ENCODE measurements at regions not wholly inside any gene's neighbourhood (a gene's known extent, or its start where the extent isn't known, plus 50 kb on each side); places are given as distances from the start of the nearest gene placed in this dataset.

DNA sequence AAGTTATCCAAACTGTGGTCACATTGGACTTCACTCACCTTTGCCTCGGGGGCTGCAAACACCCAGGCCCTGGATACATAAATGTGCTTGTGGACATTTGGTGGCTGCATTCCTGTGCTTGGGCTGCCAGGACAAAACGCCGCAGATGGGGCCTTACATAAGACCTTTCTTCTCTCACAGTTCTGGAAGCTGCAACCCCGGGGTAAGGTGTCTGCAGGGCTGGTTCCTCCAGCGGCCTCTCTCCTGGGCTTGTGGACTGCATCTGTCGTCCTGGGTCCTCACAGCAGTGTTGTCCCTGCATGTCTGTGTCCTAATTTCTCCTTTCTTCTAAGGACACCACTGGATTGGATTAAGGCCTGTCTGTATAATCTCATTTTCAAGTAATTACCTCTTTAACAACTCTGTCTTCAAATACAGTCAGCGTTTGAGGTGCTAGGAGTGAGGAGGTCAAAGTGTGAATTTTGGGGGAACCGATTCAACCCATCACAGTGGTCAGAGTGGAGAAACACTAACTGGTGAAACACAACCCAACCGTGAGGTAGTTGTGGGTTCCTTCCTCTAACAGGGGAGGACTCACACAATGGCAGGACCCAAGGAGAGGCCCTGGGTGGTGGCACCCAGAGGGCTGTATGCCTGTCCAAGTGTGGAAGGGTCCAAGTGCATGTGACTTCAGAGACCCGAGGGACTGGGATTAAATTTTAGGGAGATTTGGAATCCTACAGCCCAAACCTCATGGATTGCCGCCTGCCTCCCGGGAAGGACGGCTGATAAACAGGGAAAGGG is 415.6 kb downstream of the IRX2 start:
- DNase-seq (ENCODE audit: low read depth, low spot score) (no peak), FAIRE-seq (no peak)
- POLR2A ChIA-PET, result no interaction called here
- Histone ChIP-seq H3K36me3 (ENCODE audit: control insufficient read depth in 2 of 2, extremely low read depth in 1 of 2, insufficient read depth in 2 of 2, low read length in 2 of 2) (no peaks in the 10 kb centered on the region), H3K4me1 (ENCODE audit: control insufficient read depth, extremely low read depth, insufficient read depth, low read length) (no peaks in the 10 kb centered on the region), H3K79me2 (ENCODE audit: control insufficient read depth, insufficient read depth, low read length) (no peaks in the 10 kb centered on the region), H3K4me3 (replicated peaks in 1 of 3; ENCODE audit: insufficient read depth in 1 of 3, low read depth in 1 of 3, low read length in 3 of 3) (no peak overlapping the region), H4K20me1 (replicated peaks; ENCODE audit: control insufficient read depth, extremely low read depth, insufficient read depth, low read length) (no peaks in the 10 kb centered on the region), H3K4me2 (ENCODE audit: insufficient read depth, low read length) (no peak overlapping the region), H2AFZ (ENCODE audit: low read depth, low read length) (no peak overlapping the region), H3K9me3 (replicated peaks; ENCODE audit: control insufficient read depth, insufficient read depth, low read length) (peaks cover 14% of the 10 kb centered on the region), H3K27ac (ENCODE audit: insufficient read depth, low read depth, low read length) (no peak overlapping the region), H3K9me1 (replicated peaks; ENCODE audit: control insufficient read depth, extremely low read depth, insufficient read depth, low read length) (no peaks in the 10 kb centered on the region), H3K9ac (replicated peaks; ENCODE audit: extremely low read depth, insufficient read depth, low read length) (no peak overlapping the region), H3K27me3 (ENCODE audit: control insufficient read depth in 2 of 2, insufficient read depth in 2 of 2, low read length in 2 of 2) (no peaks in the 10 kb centered on the region)
- intact Hi-C loops (cut with micrococcal nuclease) (no loop called here), dilution Hi-C loops (cut with MboI; ENCODE audit: extremely low pct_ligation_motif_present, low sequenced_read_pairs) (no loop called here)
- BruUV-seq (replicated peaks), result no TSS peak
- no peak for TF ChIP-seq MYC (IDR thresholded peaks at IDR 0.05; ENCODE audit: low read depth, low read length)
- TF ChIP-seq, protein P1, sequence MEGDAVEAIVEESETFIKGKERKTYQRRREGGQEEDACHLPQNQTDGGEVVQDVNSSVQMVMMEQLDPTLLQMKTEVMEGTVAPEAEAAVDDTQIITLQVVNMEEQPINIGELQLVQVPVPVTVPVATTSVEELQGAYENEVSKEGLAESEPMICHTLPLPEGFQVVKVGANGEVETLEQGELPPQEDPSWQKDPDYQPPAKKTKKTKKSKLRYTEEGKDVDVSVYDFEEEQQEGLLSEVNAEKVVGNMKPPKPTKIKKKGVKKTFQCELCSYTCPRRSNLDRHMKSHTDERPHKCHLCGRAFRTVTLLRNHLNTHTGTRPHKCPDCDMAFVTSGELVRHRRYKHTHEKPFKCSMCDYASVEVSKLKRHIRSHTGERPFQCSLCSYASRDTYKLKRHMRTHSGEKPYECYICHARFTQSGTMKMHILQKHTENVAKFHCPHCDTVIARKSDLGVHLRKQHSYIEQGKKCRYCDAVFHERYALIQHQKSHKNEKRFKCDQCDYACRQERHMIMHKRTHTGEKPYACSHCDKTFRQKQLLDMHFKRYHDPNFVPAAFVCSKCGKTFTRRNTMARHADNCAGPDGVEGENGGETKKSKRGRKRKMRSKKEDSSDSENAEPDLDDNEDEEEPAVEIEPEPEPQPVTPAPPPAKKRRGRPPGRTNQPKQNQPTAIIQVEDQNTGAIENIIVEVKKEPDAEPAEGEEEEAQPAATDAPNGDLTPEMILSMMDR (IDR thresholded peaks at IDR 0.05; ENCODE audit: extremely low read depth in 1 of 2, insufficient read depth in 1 of 2, low read depth in 1 of 2, low read length in 2 of 2), result no peak
- TF ChIP-seq FOS (IDR thresholded peaks at IDR 0.05; ENCODE audit: borderline replicate concordance, insufficient read depth, low read length), result no peak
- TF ChIP-seq POLR2AphosphoS5 (IDR thresholded peaks at IDR 0.05; ENCODE audit: insufficient read depth, low read depth, low read length), result no peak
- no peak for TF ChIP-seq POLR2A (IDR thresholded peaks at IDR 0.05; ENCODE audit: low read depth, low read length)
- no peak for TF ChIP-seq EZH2 (IDR thresholded peaks at IDR 0.05; ENCODE audit: borderline replicate concordance, low read depth, low read length, severe bottlenecking)
- no peak for TF ChIP-seq GATA2 (IDR thresholded peaks at IDR 0.05; ENCODE audit: insufficient read depth, insufficient read length, low read depth, low read length)
- no peak for TF ChIP-seq JUN (IDR thresholded peaks at IDR 0.05; ENCODE audit: borderline replicate concordance, insufficient read depth, insufficient read length, low read depth)
- TF ChIP-seq, protein P2, sequence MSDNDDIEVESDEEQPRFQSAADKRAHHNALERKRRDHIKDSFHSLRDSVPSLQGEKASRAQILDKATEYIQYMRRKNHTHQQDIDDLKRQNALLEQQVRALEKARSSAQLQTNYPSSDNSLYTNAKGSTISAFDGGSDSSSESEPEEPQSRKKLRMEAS (IDR thresholded peaks at IDR 0.05; ENCODE audit: insufficient read depth, insufficient read length), result no peak
- CTCF ChIA-PET, result no interaction called here

Data from endothelial cell of umbilical vein (primary cell).